ENCODE measurements at regions not wholly inside any gene's neighbourhood (a gene's known extent, or its start where the extent isn't known, plus 50 kb on each side); places are given as distances from the start of the nearest gene placed in this dataset.

- TF ChIP-seq, protein P1, sequence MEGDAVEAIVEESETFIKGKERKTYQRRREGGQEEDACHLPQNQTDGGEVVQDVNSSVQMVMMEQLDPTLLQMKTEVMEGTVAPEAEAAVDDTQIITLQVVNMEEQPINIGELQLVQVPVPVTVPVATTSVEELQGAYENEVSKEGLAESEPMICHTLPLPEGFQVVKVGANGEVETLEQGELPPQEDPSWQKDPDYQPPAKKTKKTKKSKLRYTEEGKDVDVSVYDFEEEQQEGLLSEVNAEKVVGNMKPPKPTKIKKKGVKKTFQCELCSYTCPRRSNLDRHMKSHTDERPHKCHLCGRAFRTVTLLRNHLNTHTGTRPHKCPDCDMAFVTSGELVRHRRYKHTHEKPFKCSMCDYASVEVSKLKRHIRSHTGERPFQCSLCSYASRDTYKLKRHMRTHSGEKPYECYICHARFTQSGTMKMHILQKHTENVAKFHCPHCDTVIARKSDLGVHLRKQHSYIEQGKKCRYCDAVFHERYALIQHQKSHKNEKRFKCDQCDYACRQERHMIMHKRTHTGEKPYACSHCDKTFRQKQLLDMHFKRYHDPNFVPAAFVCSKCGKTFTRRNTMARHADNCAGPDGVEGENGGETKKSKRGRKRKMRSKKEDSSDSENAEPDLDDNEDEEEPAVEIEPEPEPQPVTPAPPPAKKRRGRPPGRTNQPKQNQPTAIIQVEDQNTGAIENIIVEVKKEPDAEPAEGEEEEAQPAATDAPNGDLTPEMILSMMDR (IDR thresholded peaks at IDR 0.05) = no peak
- no peak for TF ChIP-seq POLR2A (IDR thresholded peaks at IDR 0.05)
Observed at GRCh38 chr18:41012194-41012593, 942.8 kb upstream of the PIK3C3 start.

All from Peyer's patch (tissue), 4 donors.